Hepatocyte (in vitro differentiated cells): ENCODE measurements at regions not wholly inside any gene's neighbourhood (a gene's known extent, or its start where the extent isn't known, plus 50 kb on each side); places are given as distances from the start of the nearest gene placed in this dataset.

ENCODE experiments used
- CTCF ChIP-seq: fragments of 200-600 bp; sonication (generic); IDR thresholded peaks from 2 replicates; pipeline ENCODE4 v1.5.1; 2016; ENCODE audit warnings: antibody characterized with exemption, mild to moderate bottlenecking; ENCODE audit not compliant: poor library complexity
- EZH2 ChIP-seq: fragments of 200-600 bp; sonication (generic); IDR thresholded peaks from 2 replicates; pipeline ENCODE4 v1.6.1; 2016; ENCODE audit warnings: antibody characterized with exemption, mild to moderate bottlenecking, borderline replicate concordance
- EZH2phosphoT487 ChIP-seq: fragments of 200-600 bp; sonication (generic); IDR thresholded peaks from one replicate; pipeline ENCODE4 v1.6.1; 2018; ENCODE audit warnings: antibody characterized with exemption, mild to moderate bottlenecking, low read depth, moderate library complexity; ENCODE audit not compliant: unreplicated experiment, severe bottlenecking

- no peak for TF ChIP-seq CTCF
- TF ChIP-seq EZH2: peak; percentile 33
- TF ChIP-seq EZH2phosphoT487: no peak
These were observed 183.5 kb downstream of the POM121L12 start for GRCh38 chr7:53218730-53219504.
